Hepatocyte (in vitro differentiated cells): ENCODE measurements at regions not wholly inside any gene's neighbourhood (a gene's known extent, or its start where the extent isn't known, plus 50 kb on each side); places are given as distances from the start of the nearest gene placed in this dataset.

Experiments used
- DNase-seq: peaks from one replicate; pipeline ENCODE4 v3.0.0-alpha.2; 2016; ENCODE audit warnings: low spot score
- H2AFZ ChIP-seq: fragments of 200-600 bp; sonication (generic); 2 replicates; pipeline ENCODE4 v1.6.0; 2016; ENCODE audit warnings: antibody characterized with exemption, mild to moderate bottlenecking
- H3K27ac ChIP-seq: fragments of 200-600 bp; sonication (generic); 2 replicates; pipeline ENCODE4 v1.5.1; 2016; ENCODE audit warnings: mild to moderate bottlenecking
- H3K27me3 ChIP-seq: fragments of 200-600 bp; sonication (generic); 2 replicates; pipeline ENCODE4 v1.6.1; 2016
- H3K36me3 ChIP-seq: fragments of 200-600 bp; sonication (generic); replicated peaks from 2 replicates; pipeline ENCODE4 v1.5.1; 2016; ENCODE audit warnings: low read depth; ENCODE audit not compliant: insufficient read depth
- H3K4me1 ChIP-seq: fragments of 200-600 bp; sonication (generic); 2 replicates; pipeline ENCODE4 v1.5.1; 2016; ENCODE audit warnings: mild to moderate bottlenecking, moderate library complexity; ENCODE audit not compliant: insufficient read depth
- H3K4me2 ChIP-seq: fragments of 200-600 bp; sonication (generic); 2 replicates; pipeline ENCODE4 v1.6.0; 2016
- H3K4me3 ChIP-seq: fragments of 200-600 bp; sonication (generic); 2 replicates; pipeline ENCODE4 v1.5.1; 2016; ENCODE audit warnings: mild to moderate bottlenecking
- H3K79me2 ChIP-seq: fragments of 200-600 bp; sonication (generic); 2 replicates; pipeline ENCODE4 v1.6.0; 2017; ENCODE audit warnings: mild to moderate bottlenecking
- H3K9me2 ChIP-seq: fragments of 200-600 bp; sonication (generic); replicated peaks from 2 replicates; pipeline ENCODE4 v1.6.0; 2017; ENCODE audit warnings: mild to moderate bottlenecking; ENCODE audit not compliant: insufficient read depth
- H3K9me3 ChIP-seq: fragments of 200-600 bp; sonication (generic); 2 replicates; pipeline ENCODE4 v1.5.1; 2016; ENCODE audit warnings: low read depth, mild to moderate bottlenecking
- H4K20me1 ChIP-seq: fragments of 200-600 bp; sonication (generic); 2 replicates; pipeline ENCODE4 v1.6.0; 2016; ENCODE audit warnings: mild to moderate bottlenecking; ENCODE audit not compliant: insufficient read depth, poor library complexity, severe bottlenecking
- EZH2 ChIP-seq: fragments of 200-600 bp; sonication (generic); IDR thresholded peaks from 2 replicates; pipeline ENCODE4 v1.6.1; 2016; ENCODE audit warnings: antibody characterized with exemption, mild to moderate bottlenecking, borderline replicate concordance
- EZH2phosphoT487 ChIP-seq: fragments of 200-600 bp; sonication (generic); IDR thresholded peaks from one replicate; pipeline ENCODE4 v1.6.1; 2018; ENCODE audit warnings: antibody characterized with exemption, mild to moderate bottlenecking, low read depth, moderate library complexity; ENCODE audit not compliant: unreplicated experiment, severe bottlenecking
- WGBS: methylation state at CpG from one replicate; pipeline ENCODE4 v1.1.6; 2016; ENCODE audit warnings: low lambda C conversion rate; ENCODE audit errors: missing lambda C conversion rate; 5-methylcytosine and 5-hydroxymethylcytosine counted together
- TF ChIP-seq, protein P1 (sequence below): fragments of 200-600 bp; sonication (generic); IDR thresholded peaks from 2 replicates; pipeline ENCODE4 v1.5.1; 2016; ENCODE audit warnings: antibody characterized with exemption, mild to moderate bottlenecking; ENCODE audit not compliant: poor library complexity

DNA sequence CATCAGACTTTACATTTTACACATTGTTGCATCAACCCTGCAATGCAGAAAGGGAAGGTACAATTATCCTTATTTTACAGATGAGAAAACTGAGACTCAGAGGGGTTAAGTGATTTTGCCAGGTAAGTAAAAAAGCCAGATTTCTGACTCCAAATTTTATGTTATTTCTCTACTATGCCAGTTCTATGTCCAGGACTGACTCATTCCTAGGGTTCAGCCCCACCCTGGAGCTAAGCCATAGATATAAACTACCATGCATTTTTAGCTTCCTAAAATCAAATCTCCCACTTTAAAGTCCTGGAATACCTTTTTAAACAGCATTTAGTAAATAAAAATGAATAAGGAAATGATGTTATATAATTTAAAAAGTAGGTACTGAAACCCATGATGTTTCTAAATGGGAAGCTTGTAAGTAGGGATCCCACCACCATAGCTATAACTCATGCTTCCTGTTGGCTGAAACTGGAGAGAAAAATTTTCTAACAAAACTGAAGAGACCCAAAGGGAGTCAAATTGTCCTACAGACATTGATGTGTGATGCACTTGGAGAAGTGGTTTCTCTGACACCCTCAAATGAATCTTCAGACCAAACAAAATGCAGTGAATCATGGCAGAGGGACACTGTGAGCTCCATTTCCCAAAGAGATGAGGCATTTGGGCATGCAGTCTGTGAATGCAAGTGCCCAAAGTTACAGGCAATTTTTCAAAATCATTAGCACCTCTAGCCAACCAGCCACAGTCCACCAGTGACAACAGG, 301.7 kb upstream of the UMPS start:
- Histone ChIP-seq H3K27ac (no peak overlapping the region), H3K4me2 (no peak overlapping the region), H3K4me3 (no peak overlapping the region), H3K79me2 (no peaks in the 10 kb centered on the region), H2AFZ (no peak overlapping the region), H3K9me2 (no peaks in the 10 kb centered on the region), H4K20me1 (no peaks in the 10 kb centered on the region), H3K4me1 (peaks cover 3% of the 10 kb centered on the region), H3K9me3 (no peaks in the 10 kb centered on the region), H3K27me3 (no peaks in the 10 kb centered on the region), H3K36me3 (no peaks in the 10 kb centered on the region)
- no peak for DNase-seq
- no peak for TF ChIP-seq EZH2
- TF ChIP-seq, protein P1, sequence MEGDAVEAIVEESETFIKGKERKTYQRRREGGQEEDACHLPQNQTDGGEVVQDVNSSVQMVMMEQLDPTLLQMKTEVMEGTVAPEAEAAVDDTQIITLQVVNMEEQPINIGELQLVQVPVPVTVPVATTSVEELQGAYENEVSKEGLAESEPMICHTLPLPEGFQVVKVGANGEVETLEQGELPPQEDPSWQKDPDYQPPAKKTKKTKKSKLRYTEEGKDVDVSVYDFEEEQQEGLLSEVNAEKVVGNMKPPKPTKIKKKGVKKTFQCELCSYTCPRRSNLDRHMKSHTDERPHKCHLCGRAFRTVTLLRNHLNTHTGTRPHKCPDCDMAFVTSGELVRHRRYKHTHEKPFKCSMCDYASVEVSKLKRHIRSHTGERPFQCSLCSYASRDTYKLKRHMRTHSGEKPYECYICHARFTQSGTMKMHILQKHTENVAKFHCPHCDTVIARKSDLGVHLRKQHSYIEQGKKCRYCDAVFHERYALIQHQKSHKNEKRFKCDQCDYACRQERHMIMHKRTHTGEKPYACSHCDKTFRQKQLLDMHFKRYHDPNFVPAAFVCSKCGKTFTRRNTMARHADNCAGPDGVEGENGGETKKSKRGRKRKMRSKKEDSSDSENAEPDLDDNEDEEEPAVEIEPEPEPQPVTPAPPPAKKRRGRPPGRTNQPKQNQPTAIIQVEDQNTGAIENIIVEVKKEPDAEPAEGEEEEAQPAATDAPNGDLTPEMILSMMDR: no peak
- no peak for TF ChIP-seq EZH2phosphoT487

- Histone ChIP-seq H3K36me3 (no peaks in the 10 kb centered on the region), H3K4me2 (no peak overlapping the region), H3K9me3 (no peaks in the 10 kb centered on the region), H3K4me3 (no peak overlapping the region), H4K20me1 (no peaks in the 10 kb centered on the region), H2AFZ (no peak overlapping the region), H3K27me3 (no peaks in the 10 kb centered on the region), H3K27ac (peak overlapping the region; percentile 42), H3K79me2 (no peaks in the 10 kb centered on the region), H3K4me1 (peaks cover 3% of the 10 kb centered on the region), H3K9me2 (no peaks in the 10 kb centered on the region)
- WGBS: 55% methylated on average over 3 of the region's 3 CpGs
- DNase-seq: peak; percentile 55
- TF ChIP-seq EZH2phosphoT487 (no peak), EZH2 (no peak)
- TF ChIP-seq, protein P1: no peak
Observed at GRCh38 chr3:124429129-124429815, 301.0 kb upstream of the UMPS start.

DNA sequence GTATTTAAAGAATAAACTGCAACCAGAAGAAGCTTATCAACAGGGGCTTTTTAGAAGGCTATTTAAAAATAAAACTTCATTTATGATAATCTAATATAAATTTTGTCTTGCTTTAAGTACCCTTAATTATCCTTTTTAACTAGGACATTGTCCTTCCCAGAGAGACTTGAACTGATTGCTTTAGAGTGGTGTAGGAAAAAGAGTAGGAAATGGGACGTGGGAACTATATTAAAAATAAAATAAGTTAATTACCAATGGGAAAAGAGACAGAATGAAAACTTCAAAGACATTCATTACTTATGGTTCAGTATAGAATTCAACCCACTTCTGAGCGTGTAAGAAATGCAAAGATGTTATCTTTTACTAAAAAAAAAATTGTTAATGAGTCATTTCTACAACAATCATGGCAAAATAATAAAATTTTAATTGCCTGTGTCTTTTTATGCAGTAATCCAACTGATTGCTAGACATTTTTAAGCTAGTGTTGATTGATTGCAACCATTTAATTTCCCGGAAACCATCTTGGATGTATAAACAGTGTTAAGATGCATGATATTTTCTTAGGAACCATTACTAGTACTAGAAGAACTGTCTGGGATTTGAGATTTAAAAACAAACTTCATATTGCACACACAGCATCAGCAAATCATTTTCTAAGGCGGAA, 298.8 kb upstream of the UMPS start:
- TF ChIP-seq EZH2 (no peak), EZH2phosphoT487 (no peak)
- TF ChIP-seq, protein P1: no peak
- WGBS: 81% methylated on average over 4 of the region's 4 CpGs
- DNase-seq: no peak
- Histone ChIP-seq H3K4me3 (no peak overlapping the region), H3K27me3 (no peaks in the 10 kb centered on the region), H3K27ac (no peak overlapping the region), H3K36me3 (no peaks in the 10 kb centered on the region), H3K9me3 (no peaks in the 10 kb centered on the region), H3K4me2 (no peak overlapping the region), H3K4me1 (peaks cover 3% of the 10 kb centered on the region), H4K20me1 (no peaks in the 10 kb centered on the region), H3K9me2 (no peaks in the 10 kb centered on the region), H3K79me2 (no peaks in the 10 kb centered on the region), H2AFZ (no peak overlapping the region)
